Uterus (tissue), 2 donors: ENCODE measurements at regions not wholly inside any gene's neighbourhood (a gene's known extent, or its start where the extent isn't known, plus 50 kb on each side); places are given as distances from the start of the nearest gene placed in this dataset.

Source experiments
- CTCF ChIP-seq, 4 experiments: fragments of 200-600 bp in 2 of 4; fragments of 450-650 bp in 2 of 4; sonication (generic) in 2 of 4; IDR thresholded peaks; one replicate each; pipeline ENCODE4 v1.5.1; 2016 to 2019; ENCODE audit warnings: antibody characterized with exemption in 4 of 4, mild to moderate bottlenecking in 2 of 4, moderate library complexity in 1 of 4
- POLR2A ChIP-seq, 2 donors: fragments of 450-650 bp; IDR thresholded peaks; one replicate each; pipeline ENCODE4 v1.6.1; 2016; ENCODE audit warnings: antibody characterized with exemption in 2 of 2, mild to moderate bottlenecking in 1 of 2, moderate library complexity in 1 of 2

- TF ChIP-seq CTCF (IDR thresholded peaks at IDR 0.05) = no peak
- no peak for TF ChIP-seq POLR2A (IDR thresholded peaks at IDR 0.05)
Observed at GRCh38 chr12:43094886-43095575, 457.0 kb downstream of the ADAMTS20 start.
